Daoy (cell line): ENCODE measurements at regions not wholly inside any gene's neighbourhood (a gene's known extent, or its start where the extent isn't known, plus 50 kb on each side); places are given as distances from the start of the nearest gene placed in this dataset.
"Not testable (repeated sequence)": the region's sequence is repeated elsewhere in the genome, so short reads cannot be mapped to it uniquely, and the experiment has no call there.

Experiments
- DNase-seq: peaks from one replicate; pipeline ENCODE4 v3.0.0-alpha.2; 2015; ENCODE audit warnings: low read depth

- no peak for DNase-seq
Measured at GRCh38 chr17:78305801-78306200, 54.1 kb downstream of the SOCS3 start.

GRCh38 chr17:78304549-78305037 is 55.3 kb downstream of the SOCS3 start:
- DNase-seq: no peak

GRCh38 chr17:78302478-78302877 is 57.4 kb downstream of the SOCS3 start:
- DNase-seq: no peak

- no peak for DNase-seq
Measured at GRCh38 chr17:78301821-78302213, 58.1 kb downstream of the SOCS3 start.

- no peak for DNase-seq
Measured at GRCh38 chr17:78300962-78301820, 58.7 kb downstream of the SOCS3 start.

- no peak for DNase-seq
Measured at GRCh38 chr17:78299049-78299448, 60.8 kb downstream of the SOCS3 start.

- DNase-seq: peak; percentile 55
Measured at GRCh38 chr17:78294776-78295175, 63.3 kb downstream of the TMEM235 start.

GRCh38 chr17:78294356-78294755 is 62.9 kb downstream of the TMEM235 start:
- no peak for DNase-seq

GRCh38 chr17:78293151-78293550 is 61.7 kb downstream of the TMEM235 start:
- not testable (repeated sequence) for DNase-seq

GRCh38 chr17:78291944-78292910 is 60.8 kb downstream of the TMEM235 start:
- DNase-seq: no peak

- no peak for DNase-seq
Measured at GRCh38 chr17:78290721-78291120, 59.3 kb downstream of the TMEM235 start.
